ENCODE measurements at regions not wholly inside any gene's neighbourhood (a gene's known extent, or its start where the extent isn't known, plus 50 kb on each side); places are given as distances from the start of the nearest gene placed in this dataset.

DNA sequence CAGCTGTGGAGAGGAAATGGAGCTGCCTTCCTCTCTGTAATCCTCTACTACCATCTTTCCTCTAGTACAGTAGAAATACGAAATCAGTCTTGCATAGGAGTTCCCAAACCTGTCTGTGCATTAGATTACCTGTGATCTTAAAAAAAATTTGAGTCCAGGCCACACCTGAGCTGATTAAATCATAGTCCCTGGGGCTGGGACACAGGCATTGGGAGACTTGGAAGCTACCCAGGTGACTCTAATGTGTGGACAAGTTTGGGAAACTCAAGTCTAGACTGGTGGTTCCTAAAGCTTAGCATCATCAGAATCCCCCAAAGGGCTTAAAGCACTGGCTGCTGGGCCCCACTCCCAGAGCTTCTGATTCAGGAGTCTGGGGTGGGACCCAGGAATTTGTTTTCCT is 152.7 kb upstream of the GLI3 start:
- H3K27me3 Mint-ChIP-seq (ENCODE audit: low read depth), result no peaks in the 10 kb centered on the region
- H3K4me1 Mint-ChIP-seq, result no peaks in the 10 kb centered on the region
- no peak for DNase-seq
- no peak overlapping the region for H4K5ac ChIP-seq (ENCODE audit: insufficient read length, low read depth, low read length)
- H4K91ac ChIP-seq (ENCODE audit: insufficient read length, low read depth, low read length), result no peak overlapping the region
- no peaks in the 10 kb centered on the region for H3K36me3 Mint-ChIP-seq (ENCODE audit: insufficient read depth in 1 of 3, low read depth in 3 of 3)
- H3K4me1 ChIP-seq (ENCODE audit: insufficient read depth, low read length), result no peaks in the 10 kb centered on the region
- no peak overlapping the region for H3K27ac Mint-ChIP-seq
- no peak overlapping the region for H3K14ac ChIP-seq (ENCODE audit: insufficient read depth, low read length)
- WGBS (ENCODE audit: extremely low coverage, insufficient read length, low lambda C conversion rate), result no CpG with 5 or more reads among the region's 1 CpG
- no peak overlapping the region for H2AFZ ChIP-seq (ENCODE audit: low read length)
- H2AK5ac ChIP-seq (ENCODE audit: insufficient read length, low read length), result no peak overlapping the region
- H3K27ac ChIP-seq (ENCODE audit: insufficient read length, low read depth, low read length), result no peak overlapping the region
- H3K9ac ChIP-seq (ENCODE audit: extremely low read depth, insufficient read length, low read length), result no peak overlapping the region
- no peak overlapping the region for H3K4ac ChIP-seq (ENCODE audit: low read depth, low read length)
- no peak overlapping the region for H2BK12ac ChIP-seq (ENCODE audit: insufficient read length, low read depth, low read length)
- no peak overlapping the region for H3K23ac ChIP-seq (ENCODE audit: insufficient read length, low read depth, low read length)
- H4K20me1 ChIP-seq (ENCODE audit: control insufficient read depth, insufficient read depth, insufficient read length), result no peaks in the 10 kb centered on the region
- H3K9me3 ChIP-seq (ENCODE audit: control insufficient read depth, low read depth, low read length), result no peaks in the 10 kb centered on the region
- H3K56ac ChIP-seq (ENCODE audit: insufficient read length, low read depth, low read length), result no peak overlapping the region
- no peak overlapping the region for H3K18ac ChIP-seq (ENCODE audit: insufficient read length, low read depth, low read length)
- H3K23me2 ChIP-seq (ENCODE audit: insufficient read length, low read depth, low read length, poor library complexity, severe bottlenecking), result no peaks in the 10 kb centered on the region
- H2BK15ac ChIP-seq (ENCODE audit: low read depth, low read length), result no peak overlapping the region
- no peaks in the 10 kb centered on the region for H3K79me2 ChIP-seq (ENCODE audit: insufficient read depth, low read length)
- H2BK120ac ChIP-seq (ENCODE audit: low read depth, low read length, poor library complexity, severe bottlenecking), result no peak overlapping the region
- H3K4me2 ChIP-seq (ENCODE audit: insufficient read depth, insufficient read length, low read length), result no peak overlapping the region
- H3K27me3 ChIP-seq (ENCODE audit: insufficient read depth, low read length), result no peaks in the 10 kb centered on the region
- H2BK20ac ChIP-seq (ENCODE audit: low read depth, low read length, poor library complexity, severe bottlenecking), result no peak overlapping the region
- TF ChIP-seq, protein P1, sequence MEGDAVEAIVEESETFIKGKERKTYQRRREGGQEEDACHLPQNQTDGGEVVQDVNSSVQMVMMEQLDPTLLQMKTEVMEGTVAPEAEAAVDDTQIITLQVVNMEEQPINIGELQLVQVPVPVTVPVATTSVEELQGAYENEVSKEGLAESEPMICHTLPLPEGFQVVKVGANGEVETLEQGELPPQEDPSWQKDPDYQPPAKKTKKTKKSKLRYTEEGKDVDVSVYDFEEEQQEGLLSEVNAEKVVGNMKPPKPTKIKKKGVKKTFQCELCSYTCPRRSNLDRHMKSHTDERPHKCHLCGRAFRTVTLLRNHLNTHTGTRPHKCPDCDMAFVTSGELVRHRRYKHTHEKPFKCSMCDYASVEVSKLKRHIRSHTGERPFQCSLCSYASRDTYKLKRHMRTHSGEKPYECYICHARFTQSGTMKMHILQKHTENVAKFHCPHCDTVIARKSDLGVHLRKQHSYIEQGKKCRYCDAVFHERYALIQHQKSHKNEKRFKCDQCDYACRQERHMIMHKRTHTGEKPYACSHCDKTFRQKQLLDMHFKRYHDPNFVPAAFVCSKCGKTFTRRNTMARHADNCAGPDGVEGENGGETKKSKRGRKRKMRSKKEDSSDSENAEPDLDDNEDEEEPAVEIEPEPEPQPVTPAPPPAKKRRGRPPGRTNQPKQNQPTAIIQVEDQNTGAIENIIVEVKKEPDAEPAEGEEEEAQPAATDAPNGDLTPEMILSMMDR (conservative IDR thresholded peaks at IDR 0.05), result no peak
- H2BK5ac ChIP-seq (ENCODE audit: insufficient read length, low read length), result no peak overlapping the region
- no peaks in the 10 kb centered on the region for H3K9me3 Mint-ChIP-seq
- no peak overlapping the region for H3K4me3 Mint-ChIP-seq
- H3K79me1 ChIP-seq (ENCODE audit: insufficient read depth, low read depth, low read length, poor library complexity, severe bottlenecking), result no peaks in the 10 kb centered on the region
- no peak overlapping the region for H3T11ph ChIP-seq (ENCODE audit: low read length)
- H4K8ac ChIP-seq (replicated peaks; ENCODE audit: insufficient read length, low read depth, low read length), result no peak overlapping the region
